HG02798 (cell line): ENCODE measurements at regions not wholly inside any gene's neighbourhood (a gene's known extent, or its start where the extent isn't known, plus 50 kb on each side); places are given as distances from the start of the nearest gene placed in this dataset.
"Not testable (repeated sequence)": the region's sequence is repeated elsewhere in the genome, so short reads cannot be mapped to it uniquely, and the experiment has no call there.

Source experiments
- ATAC-seq: cut with Tn5 transposase; IDR thresholded peaks from one replicate; pipeline ENCODE4 v1.9.1; 2021; ENCODE audit warnings: mild to moderate bottlenecking; ENCODE audit not compliant: unreplicated experiment, poor library complexity

- no peak for ATAC-seq
Observed at GRCh38 chr4:162767083-162767482, 399.6 kb downstream of the NAF1 start.

GRCh38 chr4:162761965-162762364, 404.7 kb downstream of the NAF1 start:
- ATAC-seq = no peak

DNA sequence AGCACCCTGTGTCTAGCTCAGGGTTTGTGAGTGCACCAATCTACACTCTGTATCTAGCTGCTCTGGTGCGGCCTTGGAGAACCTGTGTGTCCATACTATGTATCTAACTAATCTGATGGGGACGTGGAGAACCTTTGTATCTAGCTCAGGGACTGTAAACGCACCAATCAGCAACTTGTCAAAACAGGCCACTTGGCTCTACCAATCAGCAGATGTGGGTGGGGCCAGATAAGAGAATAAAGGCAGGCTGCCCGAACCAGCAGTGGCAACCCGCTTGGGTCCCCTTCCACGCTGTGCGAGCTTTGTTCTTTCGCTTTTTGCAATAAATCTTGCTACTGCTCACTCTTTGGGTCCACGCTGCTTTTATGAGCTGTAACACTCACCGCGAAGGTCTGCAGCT, 426.5 kb downstream of the NAF1 start:
- not testable (repeated sequence) for ATAC-seq

DNA sequence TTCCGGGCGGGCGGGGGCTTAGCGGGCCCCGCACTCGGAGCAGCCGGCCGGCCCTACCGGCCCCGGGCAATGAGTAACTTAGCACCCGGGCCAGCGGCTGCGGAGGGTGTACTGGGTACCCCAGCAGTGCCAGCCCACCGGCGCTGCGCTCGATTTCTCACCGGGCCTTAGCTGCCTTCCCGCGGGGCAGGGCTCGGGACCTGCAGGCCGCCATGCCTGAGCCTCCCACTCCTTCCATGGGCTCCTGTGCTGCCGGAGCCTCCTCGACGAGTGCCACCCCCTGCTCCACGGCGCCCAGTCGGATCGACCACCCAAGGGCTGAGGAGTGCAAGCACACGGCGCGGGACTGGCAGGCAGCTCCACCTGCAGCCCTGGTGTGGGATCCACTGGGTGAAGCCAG, 427.1 kb downstream of the NAF1 start:
- ATAC-seq = not testable (repeated sequence)

GRCh38 chr4:162732876-162733275, 433.8 kb downstream of the NAF1 start:
- no peak for ATAC-seq

DNA sequence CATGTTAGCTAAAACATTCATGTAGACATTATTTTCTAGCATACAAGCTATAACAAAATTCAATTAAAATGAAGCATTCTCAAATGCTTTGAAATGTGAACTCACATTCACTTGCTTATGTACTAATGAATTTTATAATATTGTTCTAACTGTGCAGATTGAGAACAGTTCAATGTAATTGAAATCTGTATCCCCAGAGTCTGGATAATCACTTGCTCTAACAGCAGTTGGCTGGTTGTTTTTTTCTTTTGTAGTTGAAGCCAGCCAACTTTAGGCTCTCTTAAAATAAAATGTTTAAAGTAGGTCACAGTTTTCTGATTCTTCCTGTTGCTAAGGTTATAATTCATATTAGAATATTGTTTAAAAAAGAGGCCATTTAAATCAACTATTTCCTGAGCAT, 438.9 kb downstream of the NAF1 start:
- ATAC-seq = no peak

- no peak for ATAC-seq
Observed at GRCh38 chr4:162727232-162727631, 439.5 kb downstream of the NAF1 start.

DNA sequence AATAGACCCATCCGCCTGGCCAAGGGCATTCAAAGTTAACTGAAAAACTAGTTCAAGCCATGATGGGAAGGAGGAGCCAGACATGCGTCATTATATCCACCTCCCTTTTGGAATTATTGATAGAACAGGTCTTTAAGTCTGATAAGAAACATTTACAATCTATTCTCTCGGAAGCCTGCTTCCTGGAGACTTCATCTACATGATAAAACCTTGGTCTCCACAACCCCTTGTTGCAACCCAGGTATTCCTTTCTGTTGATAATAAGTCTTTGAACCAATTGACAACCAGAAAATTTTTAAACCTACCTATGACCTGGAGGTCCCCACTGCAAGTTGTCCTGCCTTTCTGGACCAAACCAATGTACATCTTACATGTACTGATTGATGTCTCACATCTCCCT, 451.3 kb downstream of the NAF1 start:
- no peak for ATAC-seq

GRCh38 chr4:162707962-162708361, 458.7 kb downstream of the NAF1 start:
- ATAC-seq = peak; percentile 66

GRCh38 chr4:162706632-162707031, 460.1 kb downstream of the NAF1 start:
- ATAC-seq = no peak

DNA sequence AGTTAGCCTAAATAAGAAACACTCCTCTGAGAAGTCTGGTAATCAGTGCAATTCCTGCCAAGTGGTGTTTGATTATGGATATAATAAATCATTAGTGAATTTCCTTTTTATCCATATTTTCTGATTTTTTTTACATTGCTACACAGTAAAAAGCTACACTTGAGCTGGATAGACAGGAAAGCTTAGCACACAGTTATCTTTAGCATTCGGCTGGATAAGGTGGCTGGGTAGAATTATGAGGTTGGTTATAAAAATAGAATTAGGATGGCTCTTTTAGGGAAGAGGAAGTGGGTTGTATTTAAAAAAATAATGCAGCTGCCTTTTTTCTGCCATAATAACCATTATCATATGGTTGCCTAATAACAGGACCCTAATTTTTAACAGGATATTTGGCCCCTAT, 460.6 kb downstream of the NAF1 start:
- no peak for ATAC-seq

- ATAC-seq = no peak
Observed at GRCh38 chr4:162705130-162705803, 461.4 kb downstream of the NAF1 start.

GRCh38 chr4:162700815-162701361, 465.8 kb downstream of the NAF1 start:
- ATAC-seq = peak; percentile 61

- no peak for ATAC-seq
Observed at GRCh38 chr4:162700358-162700757, 466.3 kb downstream of the NAF1 start.

DNA sequence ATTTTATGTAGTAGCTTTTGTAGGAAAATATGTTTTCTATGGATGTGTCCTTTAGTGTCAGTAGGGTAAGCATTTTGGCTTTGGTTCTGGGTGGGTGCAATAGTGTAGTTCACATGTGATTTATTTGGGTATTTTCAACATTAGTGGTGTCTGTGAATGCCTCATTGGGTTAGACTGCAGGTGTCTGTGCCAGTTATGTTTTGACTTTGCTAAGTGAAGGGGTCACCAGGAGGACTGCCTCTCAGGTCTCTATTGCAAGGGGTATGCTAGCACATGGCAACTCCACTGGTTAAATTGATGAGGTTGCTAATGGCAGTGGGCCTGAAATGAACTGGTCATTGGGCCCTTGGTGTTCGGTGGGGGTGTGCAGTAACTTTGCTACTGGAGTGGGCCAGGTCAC, 467.1 kb downstream of the NAF1 start:
- ATAC-seq = no peak

DNA sequence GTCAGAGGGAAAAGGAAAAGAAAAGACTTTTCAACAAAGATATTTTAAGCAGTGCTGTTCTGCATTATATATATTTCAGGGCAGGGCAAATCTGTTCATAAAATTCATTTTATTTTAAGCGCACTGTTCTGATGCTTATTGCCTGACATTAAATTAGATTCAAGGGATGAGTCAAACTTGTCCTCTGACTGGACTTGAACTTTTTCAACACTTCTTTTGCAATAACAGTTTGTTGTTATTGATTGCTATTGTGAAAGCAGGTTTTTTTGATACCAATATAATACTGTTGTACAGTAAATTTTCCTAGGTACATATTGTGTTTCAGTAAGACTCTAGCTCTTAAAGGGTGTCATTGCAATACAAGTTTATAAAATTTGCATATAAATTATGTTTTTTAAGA, 481.3 kb downstream of the NAF1 start:
- no peak for ATAC-seq

- no peak for ATAC-seq
Observed at GRCh38 chr4:162684998-162685397, 481.7 kb downstream of the NAF1 start.

DNA sequence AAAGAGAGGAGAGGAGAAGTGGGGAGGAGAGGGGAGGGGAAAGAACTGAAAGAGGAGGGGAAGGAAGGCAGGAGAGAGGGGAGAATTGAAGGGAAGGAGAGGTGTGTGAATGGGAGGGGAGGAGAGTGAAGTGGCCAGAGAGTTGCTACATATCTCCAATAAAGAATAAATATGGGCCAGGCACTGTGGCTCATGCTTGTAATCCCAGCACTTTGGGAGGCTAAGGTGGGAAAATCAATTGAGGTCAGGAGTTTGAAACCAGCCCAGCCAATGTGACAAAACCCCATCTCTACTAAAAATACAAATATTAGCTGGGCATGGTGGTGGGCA, 482.4 kb downstream of the NAF1 start:
- ATAC-seq = no peak

- peak; percentile 83 for ATAC-seq
Observed at GRCh38 chr4:162683659-162684370, 482.9 kb downstream of the NAF1 start.

DNA sequence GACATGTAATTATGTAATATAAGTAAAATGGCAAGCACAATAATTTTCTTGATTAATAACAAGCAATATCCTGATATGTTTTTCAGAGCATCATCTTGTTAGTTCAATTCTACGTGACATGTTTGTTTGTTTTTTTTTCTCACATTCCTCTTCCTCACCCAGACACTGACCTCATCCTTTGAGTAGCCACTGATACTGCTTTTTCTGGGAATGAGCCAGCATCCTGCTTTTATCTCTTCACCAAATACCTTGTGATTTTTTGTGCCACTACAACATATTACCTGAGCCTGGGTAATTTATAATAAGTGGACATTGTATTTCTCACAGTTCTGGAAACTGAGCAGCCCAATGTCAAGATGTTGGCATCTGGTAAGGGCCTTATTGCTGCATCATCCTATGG, 484.0 kb downstream of the NAF1 start:
- ATAC-seq = no peak

DNA sequence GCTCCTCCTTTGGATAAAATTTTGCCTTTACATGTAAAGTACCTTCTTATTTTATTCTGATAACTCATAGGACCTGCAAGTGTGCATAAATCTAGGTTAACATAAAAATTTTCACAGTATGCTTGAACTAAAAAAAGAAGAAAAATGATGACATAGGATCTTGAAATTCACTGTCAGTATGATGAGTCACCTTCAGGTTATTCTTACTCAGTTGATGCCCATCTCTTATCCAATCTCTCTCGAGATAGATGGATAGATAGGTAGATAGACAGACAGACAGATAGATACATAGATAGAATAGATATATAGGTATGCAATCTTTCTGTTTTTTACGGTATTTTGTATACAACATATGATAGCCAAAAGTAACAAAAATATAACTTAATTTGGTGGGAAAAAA, 485.5 kb downstream of the NAF1 start:
- ATAC-seq = no peak

- ATAC-seq = no peak
Observed at GRCh38 chr4:162675661-162676060, 491.0 kb downstream of the NAF1 start.
